ENCODE measurements at regions not wholly inside any gene's neighbourhood (a gene's known extent, or its start where the extent isn't known, plus 50 kb on each side); places are given as distances from the start of the nearest gene placed in this dataset.
A peak's percentile ranks its signal among the peaks of the same experiment; 100 is the strongest.

DNA sequence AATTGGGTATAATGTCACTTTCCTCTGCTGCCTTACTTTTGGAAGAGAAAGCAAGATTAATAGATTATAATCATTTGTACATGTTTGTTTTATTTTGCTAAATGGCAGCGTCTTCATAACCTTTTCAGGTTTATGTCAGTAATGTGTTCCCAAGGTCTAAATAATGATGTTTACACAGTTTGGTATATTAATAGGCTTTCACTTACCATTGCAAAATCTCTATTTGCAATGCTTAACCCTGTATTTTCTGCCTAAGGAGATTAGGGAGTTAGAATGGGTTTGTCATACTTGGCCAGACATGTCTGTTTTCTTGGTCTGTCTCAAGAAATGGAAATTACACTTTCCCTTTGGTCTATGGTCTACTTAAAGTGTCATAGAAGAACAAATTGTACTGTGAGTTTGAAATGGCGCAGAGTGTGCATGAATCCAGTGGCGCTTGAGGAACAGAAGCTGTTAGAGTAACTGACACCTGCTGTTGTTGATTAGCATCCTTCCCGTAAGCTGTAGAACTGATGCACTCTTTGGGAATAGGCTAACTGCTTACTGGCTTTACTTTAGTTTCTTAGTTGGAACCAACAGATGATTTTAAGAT is 261.1 kb downstream of the SAMD5 start:
- TF ChIP-seq GATA1 (IDR thresholded peaks at IDR 0.05; ENCODE audit: low read depth, low read length), result no peak
- no peak for TF ChIP-seq POLR2A (IDR thresholded peaks at IDR 0.05; ENCODE audit: low read length)
- no peak for DNase-seq

GRCh38 chr6:147770221-147770620 is 261.7 kb downstream of the SAMD5 start:
- DNase-seq, result no peak
- TF ChIP-seq POLR2A (IDR thresholded peaks at IDR 0.05; ENCODE audit: low read length) (no peak), GATA1 (IDR thresholded peaks at IDR 0.05; ENCODE audit: low read depth, low read length) (no peak)

DNA sequence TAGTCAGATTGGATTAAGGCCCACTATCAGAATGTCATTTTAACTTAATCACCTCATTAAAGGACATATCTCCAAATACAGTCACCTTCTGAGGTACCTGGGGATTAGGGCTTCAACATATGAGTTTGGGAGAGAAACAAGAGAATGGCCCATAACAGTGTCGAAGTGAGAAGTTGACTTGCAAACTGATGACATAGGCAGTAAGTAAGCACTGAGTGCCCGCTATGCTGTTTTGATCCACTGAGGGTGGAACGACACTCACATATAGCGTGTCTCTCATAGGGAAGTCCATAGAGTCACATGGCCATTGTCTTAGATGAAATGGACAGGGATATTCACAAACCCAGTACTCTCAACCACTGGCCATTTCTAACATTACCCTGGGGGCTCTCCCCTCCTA is 264.2 kb downstream of the SAMD5 start:
- no peak for DNase-seq
- TF ChIP-seq POLR2A (IDR thresholded peaks at IDR 0.05; ENCODE audit: low read length) (no peak), GATA1 (IDR thresholded peaks at IDR 0.05; ENCODE audit: low read depth, low read length) (no peak)

- TF ChIP-seq GATA1 (IDR thresholded peaks at IDR 0.05; ENCODE audit: low read depth, low read length) (no peak), POLR2A (IDR thresholded peaks at IDR 0.05; ENCODE audit: low read length) (no peak)
- DNase-seq, result no peak
Measured at GRCh38 chr6:147774856-147775255, 266.4 kb downstream of the SAMD5 start.

DNA sequence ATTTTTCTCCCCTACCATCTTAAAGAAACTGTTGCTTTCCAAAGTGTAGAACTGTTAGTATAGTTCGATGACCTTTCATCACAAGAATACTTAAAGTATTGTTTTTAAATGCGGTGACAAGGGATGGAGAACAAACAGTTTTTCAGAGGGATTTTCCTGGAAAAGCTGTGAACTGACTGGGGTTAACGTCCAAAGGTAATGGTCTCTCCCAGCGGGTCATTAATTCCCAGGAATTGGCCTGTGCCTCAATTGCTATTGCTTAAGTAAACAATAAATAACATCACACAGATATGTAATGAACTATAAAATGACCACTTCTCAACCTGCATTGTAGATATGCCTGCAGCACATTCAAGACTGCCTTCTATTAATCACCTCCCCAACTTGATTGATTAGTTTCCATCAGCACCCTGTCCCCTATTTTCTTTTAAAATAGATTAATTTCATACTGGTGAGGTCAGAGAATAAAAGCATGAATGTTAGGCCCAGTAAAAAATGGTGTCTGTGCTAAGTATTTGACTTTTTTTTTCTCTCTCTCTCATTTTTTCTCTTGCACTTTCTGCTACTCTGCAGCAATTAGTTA is 268.2 kb downstream of the SAMD5 start:
- TF ChIP-seq GATA1 (IDR thresholded peaks at IDR 0.05; ENCODE audit: low read depth, low read length), result no peak
- TF ChIP-seq POLR2A (IDR thresholded peaks at IDR 0.05; ENCODE audit: low read length), result no peak
- no peak for DNase-seq

GRCh38 chr6:147779624-147780023 is 271.1 kb downstream of the SAMD5 start:
- no peak for TF ChIP-seq GATA1 (IDR thresholded peaks at IDR 0.05; ENCODE audit: low read depth, low read length)
- no peak for TF ChIP-seq POLR2A (IDR thresholded peaks at IDR 0.05; ENCODE audit: low read length)

DNA sequence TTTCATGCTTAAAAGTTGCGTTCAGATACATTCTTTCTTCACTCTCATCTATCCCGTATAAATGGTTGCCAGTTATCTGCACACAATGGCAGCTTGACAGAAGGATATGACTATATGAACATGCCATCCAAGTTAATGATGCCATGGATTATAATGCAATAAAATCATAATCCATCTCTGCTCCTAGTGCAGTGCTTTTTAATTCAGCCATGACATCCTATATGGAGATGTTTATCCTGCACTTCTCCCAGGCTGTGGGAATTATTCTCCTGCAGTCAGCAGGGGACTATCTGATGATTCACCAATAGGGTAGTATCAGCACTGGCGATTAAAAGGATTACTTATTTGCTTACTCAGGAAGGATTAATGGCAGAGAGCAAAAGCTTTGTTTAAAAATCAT is 273.8 kb downstream of the SAMD5 start:
- no peak for DNase-seq
- TF ChIP-seq POLR2A (IDR thresholded peaks at IDR 0.05; ENCODE audit: low read length) (no peak), GATA1 (IDR thresholded peaks at IDR 0.05; ENCODE audit: low read depth, low read length) (no peak)

More at GRCh38 chr6:147779624-147780023, 271.1 kb downstream of the SAMD5 start:
- DNase-seq, result no peak

DNA sequence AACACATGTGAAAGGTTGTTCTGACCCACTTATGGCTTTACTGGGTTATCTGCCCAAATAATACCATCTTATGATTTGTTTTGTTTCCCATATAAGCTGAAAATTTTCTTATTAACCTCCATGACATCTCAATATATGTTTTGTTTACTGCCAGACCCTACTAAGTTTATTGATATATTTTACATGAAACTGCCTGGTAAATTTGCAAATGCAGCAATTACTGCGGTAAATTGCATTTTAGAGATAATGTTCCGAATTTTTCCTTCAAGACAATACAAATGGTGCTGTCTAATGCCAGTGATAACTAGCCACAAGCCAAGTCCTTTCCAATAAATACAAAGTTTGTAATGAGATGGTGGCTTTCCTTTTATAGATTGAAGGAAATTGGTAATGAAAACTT is 275.9 kb downstream of the SAMD5 start:
- TF ChIP-seq GATA1 (IDR thresholded peaks at IDR 0.05; ENCODE audit: low read depth, low read length) (no peak), POLR2A (IDR thresholded peaks at IDR 0.05; ENCODE audit: low read length) (no peak)
- no peak for DNase-seq

- DNase-seq, result no peak
- TF ChIP-seq POLR2A (IDR thresholded peaks at IDR 0.05; ENCODE audit: low read length), result no peak
Measured at GRCh38 chr6:147787417-147787816, 278.9 kb downstream of the SAMD5 start.

DNA sequence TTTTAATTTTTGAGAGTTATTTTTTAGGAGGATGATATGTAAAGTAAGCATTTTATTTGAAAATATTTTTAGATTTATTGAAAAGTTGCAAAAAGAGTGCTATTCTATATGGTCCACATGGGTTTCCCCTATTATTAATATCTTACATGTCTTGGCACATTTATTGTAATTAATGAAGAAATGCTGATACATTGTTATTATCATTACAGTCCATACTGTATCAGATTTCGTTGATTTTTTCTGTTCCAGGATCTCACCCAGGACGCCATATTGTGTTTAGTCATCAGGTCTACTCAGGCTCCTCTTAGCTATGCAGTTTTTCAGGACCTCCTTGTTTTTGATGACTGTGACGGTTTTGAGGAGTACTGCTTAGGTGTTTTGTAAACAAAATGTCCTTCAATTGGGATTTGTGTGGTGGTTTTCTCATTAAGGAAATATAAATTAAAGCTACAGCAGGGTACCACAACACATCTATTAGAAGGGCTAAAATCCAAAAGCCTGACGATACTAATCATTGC is 281.0 kb downstream of the SAMD5 start:
- no peak for TF ChIP-seq POLR2A (IDR thresholded peaks at IDR 0.05; ENCODE audit: low read length)
- TF ChIP-seq GATA1 (IDR thresholded peaks at IDR 0.05; ENCODE audit: low read depth, low read length), result no peak

DNA sequence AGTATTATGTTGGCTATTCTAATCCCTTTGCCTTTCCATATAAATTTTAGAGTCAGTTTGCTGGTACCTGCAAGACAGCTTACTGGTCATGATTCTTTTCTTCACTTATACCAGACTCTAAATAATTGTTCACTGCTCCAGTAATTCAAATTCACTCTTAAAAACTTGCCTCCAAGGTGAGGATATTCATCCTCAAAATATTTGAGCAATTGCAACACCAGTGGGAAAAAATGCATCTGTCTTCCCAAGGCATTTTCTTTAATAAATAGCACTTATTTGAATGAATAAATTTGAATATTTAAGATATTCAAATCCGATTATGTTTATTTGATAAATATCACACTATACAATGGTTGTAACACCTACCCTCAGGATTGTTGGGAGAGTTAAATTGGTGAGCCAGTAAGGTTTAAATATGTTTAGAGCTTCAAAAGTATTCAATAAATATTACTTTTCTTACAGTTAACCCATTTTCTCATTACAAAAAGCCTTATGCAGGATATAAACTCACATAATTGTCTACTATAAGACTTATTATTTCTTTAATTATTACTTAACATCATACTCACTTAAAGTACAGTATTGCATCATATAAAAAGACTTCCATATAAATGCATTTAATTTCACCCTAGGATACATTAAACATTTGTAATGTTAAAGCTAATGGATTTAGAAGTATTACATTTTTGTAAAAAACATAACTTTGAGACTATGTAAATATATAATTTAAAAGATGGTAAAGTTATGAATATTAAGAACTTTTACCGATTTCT is 285.6 kb downstream of the SAMD5 start:
- no peak for DNase-seq
- TF ChIP-seq POLR2A (IDR thresholded peaks at IDR 0.05; ENCODE audit: low read length), result no peak
- TF ChIP-seq GATA1 (IDR thresholded peaks at IDR 0.05; ENCODE audit: low read depth, low read length), result no peak

More for the DNA sequence above, 281.0 kb downstream of the SAMD5 start:
- DNase-seq, result no peak

- no peak for DNase-seq
- no peak for TF ChIP-seq GATA1 (IDR thresholded peaks at IDR 0.05; ENCODE audit: low read depth, low read length)
- TF ChIP-seq POLR2A (IDR thresholded peaks at IDR 0.05; ENCODE audit: low read length), result no peak
Measured at GRCh38 chr6:147802459-147802858, 294.0 kb downstream of the SAMD5 start.

GRCh38 chr6:147805155-147805554 is 296.7 kb downstream of the SAMD5 start:
- TF ChIP-seq GATA1 (IDR thresholded peaks at IDR 0.05; ENCODE audit: low read depth, low read length), result no peak
- no peak for TF ChIP-seq POLR2A (IDR thresholded peaks at IDR 0.05; ENCODE audit: low read length)
- no peak for DNase-seq

DNA sequence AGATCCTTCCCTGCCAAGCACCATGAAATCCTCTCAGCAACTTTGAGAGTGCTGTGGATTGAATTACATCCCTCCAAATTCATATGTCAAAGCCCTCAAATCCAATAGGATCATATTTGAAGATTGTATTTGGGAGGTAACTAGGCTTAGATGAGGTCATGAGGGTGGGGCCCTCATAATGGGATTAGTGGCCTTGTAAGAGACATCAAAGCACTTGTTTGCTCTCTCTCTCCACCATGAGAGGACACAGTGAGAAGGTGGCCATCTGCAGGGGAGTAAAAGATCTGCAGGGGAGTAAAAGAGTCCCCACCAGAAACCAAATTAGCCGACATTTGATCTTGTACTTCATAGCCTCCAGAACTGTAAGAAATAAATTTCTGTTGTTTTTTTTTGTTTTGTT is 298.2 kb downstream of the SAMD5 start:
- peak; percentile 1 to 2 for DNase-seq

More for the DNA sequence above, 298.2 kb downstream of the SAMD5 start:
- TF ChIP-seq POLR2A (IDR thresholded peaks at IDR 0.05; ENCODE audit: low read length), result no peak
- TF ChIP-seq GATA1 (IDR thresholded peaks at IDR 0.05; ENCODE audit: low read depth, low read length), result no peak
